NCI-H1105 treated with DMSO at 0.1 percent for 48 hours (cell line): ENCODE measurements at regions not wholly inside any gene's neighbourhood (a gene's known extent, or its start where the extent isn't known, plus 50 kb on each side); places are given as distances from the start of the nearest gene placed in this dataset.

ENCODE experiments used
- DNase-seq: peaks from one replicate; lab custom pipeline; 2025; lab: John Stamatoyannopoulos, UW

DNA sequence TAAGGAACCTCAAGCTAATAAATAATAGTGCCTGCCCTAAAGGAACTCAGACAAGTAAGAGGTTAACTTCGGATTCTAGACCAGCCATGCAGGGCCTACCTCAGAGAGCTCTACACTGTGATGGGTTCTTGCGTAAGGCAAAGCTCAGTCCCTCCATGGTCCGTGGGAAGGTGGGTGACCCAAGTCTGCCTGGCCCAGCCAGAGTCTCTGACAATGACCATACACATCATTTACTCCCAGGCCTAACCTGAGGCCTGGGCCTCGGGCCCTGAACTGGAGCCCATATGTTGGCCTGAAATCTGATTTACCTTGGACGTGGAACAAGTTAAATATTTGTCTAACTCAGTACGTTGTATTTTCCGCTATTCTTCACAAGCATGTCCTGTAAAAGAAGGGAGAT, 55.1 kb downstream of the TMEM174 start:
- no peak for DNase-seq
